ENCODE measurements at regions not wholly inside any gene's neighbourhood (a gene's known extent, or its start where the extent isn't known, plus 50 kb on each side); places are given as distances from the start of the nearest gene placed in this dataset.

- no peak for TF ChIP-seq CTCF (IDR thresholded peaks at IDR 0.05)
- no peak for TF ChIP-seq POLR2A (IDR thresholded peaks at IDR 0.05)
- TF ChIP-seq POLR2AphosphoS5 (IDR thresholded peaks at IDR 0.05) = no peak
Measured at GRCh38 chr6:25028328-25028727, 92.6 kb upstream of the RIPOR2 start.
